ENCODE measurements at regions not wholly inside any gene's neighbourhood (a gene's known extent, or its start where the extent isn't known, plus 50 kb on each side); places are given as distances from the start of the nearest gene placed in this dataset.

DNA sequence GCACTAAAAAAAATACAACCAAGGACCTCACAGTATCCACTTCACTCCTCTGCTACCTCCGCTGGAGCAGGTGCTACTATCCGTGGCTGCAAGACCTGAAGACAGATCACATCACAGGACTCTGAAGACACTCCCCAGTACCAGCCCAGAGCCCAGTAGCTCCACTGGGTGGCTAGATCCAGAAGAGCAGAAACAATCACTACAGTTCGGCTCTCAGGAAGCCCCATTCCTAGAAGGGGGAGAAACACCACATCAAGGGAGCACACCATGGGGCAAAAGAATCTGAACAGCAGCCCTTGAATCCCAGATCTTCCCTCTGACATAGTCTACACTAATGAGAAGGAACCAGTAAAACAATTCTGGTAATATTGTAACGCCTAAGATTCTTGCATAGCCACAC lies 494.0 kb upstream of the FAT3 start:
- H3K36me3 ChIP-seq (ENCODE audit: insufficient read depth, low read length): no peaks in the 10 kb centered on the region
- no peak overlapping the region for H3K27ac ChIP-seq (ENCODE audit: low read depth, low read length)
- no peaks in the 10 kb centered on the region for H3K4me1 ChIP-seq (ENCODE audit: control insufficient read depth, insufficient read depth, low read length, unreplicated experiment)
- H3K79me2 ChIP-seq (ENCODE audit: control insufficient read depth, insufficient read depth, low read length, unreplicated experiment): no peaks in the 10 kb centered on the region
- H3K27me3 ChIP-seq (ENCODE audit: insufficient read depth, low read length): no peaks in the 10 kb centered on the region
- no peak overlapping the region for H2AFZ ChIP-seq (ENCODE audit: low read length, unreplicated experiment)
- H3K4me3 ChIP-seq (ENCODE audit: low read depth, low read length): no peak overlapping the region

DNA sequence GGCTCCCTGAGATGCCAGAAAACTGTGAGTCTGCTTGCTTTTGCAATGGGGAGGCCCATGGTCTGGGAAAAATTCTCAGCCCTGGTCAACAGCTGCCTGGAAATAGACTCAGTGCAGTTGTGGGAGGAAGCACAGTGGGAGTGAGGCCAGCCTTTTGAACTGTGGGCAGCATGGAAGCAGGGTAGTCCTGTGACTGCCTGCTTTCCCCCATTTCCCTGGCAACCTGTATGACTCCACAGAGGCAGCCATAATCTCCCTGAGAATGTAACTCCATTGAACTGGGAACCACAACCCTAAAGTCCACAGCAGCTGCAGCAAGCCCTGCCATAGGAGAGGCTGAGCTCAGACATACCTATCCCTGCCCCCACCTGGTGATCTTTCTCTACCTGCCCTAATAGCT lies 494.6 kb upstream of the FAT3 start:
- Histone ChIP-seq H2AFZ (ENCODE audit: low read length, unreplicated experiment) (no peak overlapping the region), H3K4me3 (ENCODE audit: low read depth, low read length) (no peak overlapping the region), H3K27ac (ENCODE audit: low read depth, low read length) (no peak overlapping the region), H3K4me1 (ENCODE audit: control insufficient read depth, insufficient read depth, low read length, unreplicated experiment) (no peaks in the 10 kb centered on the region), H3K36me3 (ENCODE audit: insufficient read depth, low read length) (no peaks in the 10 kb centered on the region), H3K79me2 (ENCODE audit: control insufficient read depth, insufficient read depth, low read length, unreplicated experiment) (no peaks in the 10 kb centered on the region), H3K27me3 (ENCODE audit: insufficient read depth, low read length) (no peaks in the 10 kb centered on the region)

DNA sequence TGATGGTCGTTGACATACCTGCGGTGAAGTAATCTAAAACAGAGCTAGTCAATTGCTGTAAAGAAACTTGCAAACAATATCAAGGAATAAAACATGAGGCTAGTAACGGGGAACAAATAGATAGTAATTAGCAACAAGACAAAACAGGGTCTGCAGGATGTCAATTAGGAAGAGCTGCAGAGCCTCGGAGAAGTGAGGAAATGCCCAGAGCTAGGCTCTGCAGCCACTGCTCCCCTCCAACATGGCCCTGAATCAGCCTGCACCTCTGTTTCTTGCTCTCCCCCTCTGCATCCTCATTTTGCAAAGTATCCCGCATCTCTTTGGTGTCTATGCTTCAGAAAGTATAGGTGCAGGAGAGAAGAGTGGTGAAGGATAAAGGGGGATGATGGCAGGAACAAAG lies 507.4 kb upstream of the FAT3 start:
- Histone ChIP-seq H3K27me3 (ENCODE audit: insufficient read depth, low read length) (no peaks in the 10 kb centered on the region), H3K36me3 (ENCODE audit: insufficient read depth, low read length) (no peaks in the 10 kb centered on the region), H3K79me2 (ENCODE audit: control insufficient read depth, insufficient read depth, low read length, unreplicated experiment) (no peaks in the 10 kb centered on the region), H3K27ac (ENCODE audit: low read depth, low read length) (no peak overlapping the region), H3K4me1 (ENCODE audit: control insufficient read depth, insufficient read depth, low read length, unreplicated experiment) (no peaks in the 10 kb centered on the region), H3K4me3 (ENCODE audit: low read depth, low read length) (no peak overlapping the region), H2AFZ (ENCODE audit: low read length, unreplicated experiment) (no peak overlapping the region)

DNA sequence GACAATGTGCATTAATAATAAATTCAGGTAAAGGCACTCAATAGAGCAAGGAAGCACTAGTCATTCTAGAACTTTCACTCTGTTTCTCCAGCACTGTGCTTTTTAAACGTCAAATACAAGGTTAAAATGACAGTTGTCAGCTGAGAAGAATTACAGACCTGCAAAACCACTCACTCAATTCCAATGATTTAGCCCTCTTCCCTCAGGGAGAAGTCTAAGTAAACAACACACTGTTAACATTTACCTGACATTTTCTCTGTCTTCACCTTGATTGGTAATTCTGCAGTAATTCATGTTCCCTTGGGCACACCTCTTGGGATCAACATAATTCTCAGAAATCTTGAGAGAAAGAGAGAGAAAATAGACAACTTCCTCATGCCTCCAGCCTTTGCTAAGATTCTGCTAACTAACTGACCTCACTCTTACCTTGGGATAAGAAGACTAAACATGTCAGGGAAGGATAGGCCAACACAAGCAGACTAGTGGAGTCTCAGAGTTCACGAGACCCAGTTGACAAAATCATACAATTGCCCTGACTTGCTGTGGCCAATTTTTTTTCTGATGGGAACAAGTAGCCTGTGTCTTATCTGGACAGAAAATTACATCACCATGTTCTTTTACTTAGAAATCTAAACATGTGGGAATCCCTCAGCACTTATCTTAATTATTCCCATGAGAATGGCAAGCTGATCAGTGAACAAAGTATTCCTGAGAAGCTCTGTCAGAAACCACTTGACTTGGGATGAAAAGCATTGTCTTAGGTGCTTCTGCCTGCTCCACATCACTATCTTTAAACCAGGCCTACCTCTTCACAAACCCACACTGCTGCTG lies 516.8 kb upstream of the FAT3 start:
- no peak overlapping the region for H3K4me3 ChIP-seq (ENCODE audit: low read depth, low read length)
- H2AFZ ChIP-seq (ENCODE audit: low read length, unreplicated experiment): no peak overlapping the region
- H3K79me2 ChIP-seq (ENCODE audit: control insufficient read depth, insufficient read depth, low read length, unreplicated experiment): no peaks in the 10 kb centered on the region
- H3K27ac ChIP-seq (ENCODE audit: low read depth, low read length): no peak overlapping the region
- H3K27me3 ChIP-seq (ENCODE audit: insufficient read depth, low read length): no peaks in the 10 kb centered on the region
- no peaks in the 10 kb centered on the region for H3K36me3 ChIP-seq (ENCODE audit: insufficient read depth, low read length)
- H3K4me1 ChIP-seq (ENCODE audit: control insufficient read depth, insufficient read depth, low read length, unreplicated experiment): no peaks in the 10 kb centered on the region

DNA sequence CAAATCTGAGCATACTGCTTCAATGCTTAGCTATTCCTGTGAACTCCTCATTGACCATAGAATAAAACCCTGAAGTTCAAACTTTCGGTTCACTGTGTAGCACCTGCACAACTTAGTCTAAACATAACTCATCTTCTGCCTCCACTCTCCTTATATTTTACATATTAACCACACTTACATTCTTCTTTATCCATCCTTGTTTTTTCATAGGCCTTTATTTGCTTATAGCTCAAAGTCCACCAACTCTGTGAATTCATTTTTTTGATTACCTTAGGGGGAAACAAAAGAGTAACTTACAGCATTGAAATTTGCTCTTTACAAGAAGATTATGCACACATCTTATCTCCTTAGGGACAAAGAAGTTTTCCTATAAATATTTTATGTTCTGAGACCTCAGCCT lies 521.6 kb upstream of the FAT3 start:
- no peaks in the 10 kb centered on the region for H3K79me2 ChIP-seq (ENCODE audit: control insufficient read depth, insufficient read depth, low read length, unreplicated experiment)

DNA sequence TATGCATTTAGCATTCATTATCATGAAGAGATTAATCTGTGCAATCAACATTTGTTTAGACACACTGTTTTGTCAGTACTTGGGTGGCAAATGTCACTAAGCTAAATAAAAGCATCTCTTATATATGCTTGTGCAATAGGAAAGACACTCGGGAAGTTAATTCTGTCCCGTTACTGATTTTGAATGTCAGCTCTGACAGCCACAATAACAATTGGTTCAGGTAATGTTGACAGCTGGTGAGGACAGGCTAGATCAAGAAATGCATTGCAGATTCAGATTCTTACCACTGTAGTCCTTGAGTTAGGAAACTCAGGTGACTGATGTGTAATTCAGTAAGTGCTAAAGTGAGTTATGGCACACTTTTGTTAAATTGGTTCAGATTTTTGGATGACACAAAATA lies 523.8 kb upstream of the FAT3 start:
- Histone ChIP-seq H3K4me1 (ENCODE audit: control insufficient read depth, insufficient read depth, low read length, unreplicated experiment) (no peaks in the 10 kb centered on the region), H2AFZ (ENCODE audit: low read length, unreplicated experiment) (no peak overlapping the region), H3K4me3 (ENCODE audit: low read depth, low read length) (no peak overlapping the region), H3K79me2 (ENCODE audit: control insufficient read depth, insufficient read depth, low read length, unreplicated experiment) (no peaks in the 10 kb centered on the region), H3K27me3 (ENCODE audit: insufficient read depth, low read length) (no peaks in the 10 kb centered on the region), H3K36me3 (ENCODE audit: insufficient read depth, low read length) (no peaks in the 10 kb centered on the region), H3K27ac (ENCODE audit: low read depth, low read length) (no peak overlapping the region)

More for the DNA sequence above, 521.6 kb upstream of the FAT3 start:
- no peak overlapping the region for H2AFZ ChIP-seq (ENCODE audit: low read length, unreplicated experiment)
- H3K36me3 ChIP-seq (ENCODE audit: insufficient read depth, low read length): no peaks in the 10 kb centered on the region
- no peak overlapping the region for H3K27ac ChIP-seq (ENCODE audit: low read depth, low read length)
- H3K4me3 ChIP-seq (ENCODE audit: low read depth, low read length): no peak overlapping the region
- H3K4me1 ChIP-seq (ENCODE audit: control insufficient read depth, insufficient read depth, low read length, unreplicated experiment): no peaks in the 10 kb centered on the region
- no peaks in the 10 kb centered on the region for H3K27me3 ChIP-seq (ENCODE audit: insufficient read depth, low read length)

DNA sequence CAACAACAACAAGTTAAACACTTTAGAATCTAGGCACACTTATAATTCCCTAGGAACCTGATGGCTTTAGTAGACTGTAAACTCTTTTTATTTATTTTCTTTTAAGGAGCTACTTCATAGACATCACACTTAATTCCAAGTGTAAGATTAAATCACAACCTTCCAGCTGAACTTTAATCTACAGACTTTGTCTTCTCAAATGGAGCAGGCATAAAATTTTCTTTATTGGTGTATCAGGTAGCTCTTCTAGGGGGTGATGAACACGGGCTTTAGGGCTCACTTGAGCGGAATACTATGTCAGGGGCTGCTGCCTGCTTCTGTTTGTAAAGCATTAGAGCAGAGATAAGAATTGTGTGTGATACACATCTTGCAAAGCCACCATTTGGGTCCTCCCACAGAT lies 525.8 kb upstream of the FAT3 start:
- no peak overlapping the region for H2AFZ ChIP-seq (ENCODE audit: low read length, unreplicated experiment)
- H3K79me2 ChIP-seq (ENCODE audit: control insufficient read depth, insufficient read depth, low read length, unreplicated experiment): no peaks in the 10 kb centered on the region
- no peak overlapping the region for H3K27ac ChIP-seq (ENCODE audit: low read depth, low read length)
- H3K4me3 ChIP-seq (ENCODE audit: low read depth, low read length): no peak overlapping the region
- H3K27me3 ChIP-seq (ENCODE audit: insufficient read depth, low read length): no peaks in the 10 kb centered on the region
- no peaks in the 10 kb centered on the region for H3K36me3 ChIP-seq (ENCODE audit: insufficient read depth, low read length)
- H3K4me1 ChIP-seq (ENCODE audit: control insufficient read depth, insufficient read depth, low read length, unreplicated experiment): no peaks in the 10 kb centered on the region

DNA sequence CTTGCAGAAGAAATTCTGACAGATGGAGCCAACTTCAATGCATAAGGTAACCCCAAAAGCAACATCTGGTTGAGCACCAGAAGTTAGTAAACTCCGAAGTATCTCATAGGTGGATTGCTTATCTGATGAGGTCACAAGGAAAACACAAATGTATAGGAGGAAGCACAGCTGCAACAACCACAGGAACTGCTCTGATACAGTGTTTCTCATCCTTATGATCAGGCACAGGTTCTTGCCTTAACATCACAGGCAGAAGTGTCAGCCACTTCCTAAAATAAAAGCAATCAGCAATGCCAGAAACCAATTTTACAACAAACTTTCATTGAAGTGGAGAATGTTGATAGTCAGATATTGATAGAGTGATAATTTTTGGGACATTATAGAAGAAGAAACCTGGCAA lies 530.3 kb upstream of the FAT3 start:
- H3K27ac ChIP-seq (ENCODE audit: low read depth, low read length): no peak overlapping the region
- no peaks in the 10 kb centered on the region for H3K27me3 ChIP-seq (ENCODE audit: insufficient read depth, low read length)
- no peaks in the 10 kb centered on the region for H3K36me3 ChIP-seq (ENCODE audit: insufficient read depth, low read length)
- no peaks in the 10 kb centered on the region for H3K79me2 ChIP-seq (ENCODE audit: control insufficient read depth, insufficient read depth, low read length, unreplicated experiment)
- no peaks in the 10 kb centered on the region for H3K4me1 ChIP-seq (ENCODE audit: control insufficient read depth, insufficient read depth, low read length, unreplicated experiment)
- H2AFZ ChIP-seq (ENCODE audit: low read length, unreplicated experiment): no peak overlapping the region
- H3K4me3 ChIP-seq (ENCODE audit: low read depth, low read length): no peak overlapping the region

DNA sequence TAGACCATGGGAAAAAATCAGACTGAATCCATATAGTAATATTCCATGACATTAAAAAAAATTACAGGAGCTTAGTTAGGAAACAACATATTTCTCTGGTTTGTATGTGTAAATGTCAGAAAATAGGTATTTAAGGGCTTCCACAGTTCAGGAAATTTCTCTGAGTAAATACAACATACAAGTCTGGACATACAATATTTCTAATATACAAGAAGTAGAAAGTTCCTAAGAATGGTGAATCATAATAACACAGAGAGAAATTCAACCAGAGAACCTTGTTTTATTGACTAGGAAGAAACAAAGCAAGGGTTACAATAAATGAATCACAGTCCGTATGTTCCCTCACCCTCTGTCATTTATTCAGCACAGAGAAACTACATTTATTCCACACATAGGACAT lies 532.7 kb upstream of the FAT3 start:
- H3K36me3 ChIP-seq (ENCODE audit: insufficient read depth, low read length): no peaks in the 10 kb centered on the region
- H3K4me1 ChIP-seq (ENCODE audit: control insufficient read depth, insufficient read depth, low read length, unreplicated experiment): no peaks in the 10 kb centered on the region
- no peak overlapping the region for H3K27ac ChIP-seq (ENCODE audit: low read depth, low read length)
- H2AFZ ChIP-seq (ENCODE audit: low read length, unreplicated experiment): no peak overlapping the region
- H3K4me3 ChIP-seq (ENCODE audit: low read depth, low read length): no peak overlapping the region
- no peaks in the 10 kb centered on the region for H3K27me3 ChIP-seq (ENCODE audit: insufficient read depth, low read length)
- no peaks in the 10 kb centered on the region for H3K79me2 ChIP-seq (ENCODE audit: control insufficient read depth, insufficient read depth, low read length, unreplicated experiment)

DNA sequence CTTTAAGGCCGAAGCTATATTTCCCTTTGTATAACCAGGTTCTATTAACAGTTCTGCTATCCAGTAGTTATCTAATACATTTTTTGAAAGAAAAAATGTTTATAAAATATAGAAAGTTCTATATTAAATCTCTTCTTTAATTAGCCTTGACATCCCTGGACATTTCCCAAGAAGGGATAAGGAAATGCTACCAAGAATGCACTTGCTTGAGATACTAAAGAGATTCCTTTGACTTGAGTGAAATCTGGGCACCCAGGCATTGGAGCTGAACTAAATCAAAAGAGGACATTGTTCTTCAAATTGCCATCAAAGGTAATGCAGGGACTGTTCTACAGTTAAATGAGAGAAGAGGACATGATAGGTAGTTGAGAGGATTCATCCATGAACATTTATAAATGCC lies 535.9 kb upstream of the FAT3 start:
- Histone ChIP-seq H3K4me1 (ENCODE audit: control insufficient read depth, insufficient read depth, low read length, unreplicated experiment) (no peaks in the 10 kb centered on the region), H3K4me3 (ENCODE audit: low read depth, low read length) (no peak overlapping the region), H3K36me3 (ENCODE audit: insufficient read depth, low read length) (no peaks in the 10 kb centered on the region), H3K79me2 (ENCODE audit: control insufficient read depth, insufficient read depth, low read length, unreplicated experiment) (no peaks in the 10 kb centered on the region), H3K27ac (ENCODE audit: low read depth, low read length) (no peak overlapping the region), H2AFZ (ENCODE audit: low read length, unreplicated experiment) (no peak overlapping the region), H3K27me3 (ENCODE audit: insufficient read depth, low read length) (no peaks in the 10 kb centered on the region)

DNA sequence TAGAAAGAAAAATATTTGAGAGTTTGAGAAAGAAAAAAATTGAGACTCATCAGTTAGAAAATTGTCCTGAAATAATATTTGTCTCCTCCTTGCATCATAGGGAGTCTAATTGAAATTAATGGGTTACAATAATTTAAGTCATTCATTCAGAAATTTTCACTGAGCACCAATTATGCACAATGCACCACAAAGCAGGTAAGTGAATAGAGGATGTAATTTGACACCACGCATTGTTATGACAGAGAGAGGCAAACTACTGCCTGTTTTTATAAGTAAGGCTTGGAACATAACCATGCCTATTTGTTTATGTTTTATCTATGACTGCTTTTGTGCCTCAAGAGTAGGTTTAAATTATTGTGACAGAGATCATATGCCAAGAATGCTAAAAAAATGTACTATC lies 537.9 kb upstream of the FAT3 start:
- Histone ChIP-seq H2AFZ (ENCODE audit: low read length, unreplicated experiment) (no peak overlapping the region), H3K79me2 (ENCODE audit: control insufficient read depth, insufficient read depth, low read length, unreplicated experiment) (no peaks in the 10 kb centered on the region), H3K36me3 (ENCODE audit: insufficient read depth, low read length) (no peaks in the 10 kb centered on the region), H3K4me3 (ENCODE audit: low read depth, low read length) (no peak overlapping the region), H3K4me1 (ENCODE audit: control insufficient read depth, insufficient read depth, low read length, unreplicated experiment) (no peaks in the 10 kb centered on the region), H3K27me3 (ENCODE audit: insufficient read depth, low read length) (no peaks in the 10 kb centered on the region), H3K27ac (ENCODE audit: low read depth, low read length) (no peak overlapping the region)

All from ACC112 (cell line).